Calu3 (cell line): ENCODE measurements at regions not wholly inside any gene's neighbourhood (a gene's known extent, or its start where the extent isn't known, plus 50 kb on each side); places are given as distances from the start of the nearest gene placed in this dataset.

Experiments
- BruUV-seq: library from RNA; stranded (reverse); fragments of 400-500 nt; replicated peaks from 2 replicates; lab custom pipeline; 2021; lab: Mats Ljungman, UMichigan
- CTCF ChIA-PET: fragments of 300-600 bp; sonication (Branson Sonifier 250); formaldehyde crosslinking; loops from one replicate; lab custom pipeline; 2022; ENCODE audit warnings: antibody characterized with exemption; lab: Charles Lee
- DNase-seq: peaks from one replicate; pipeline ENCODE4 v3.0.0; 2022
- H3K27ac Mint-ChIP-seq: one replicate; pipeline ENCODE4 v1.8.0; 2022; ENCODE audit warnings: mixed read lengths; ENCODE audit not compliant: unreplicated experiment
- H3K27me3 Mint-ChIP-seq: one replicate; pipeline ENCODE4 v1.8.0; 2022; ENCODE audit warnings: mixed read lengths; ENCODE audit not compliant: unreplicated experiment
- H3K36me3 Mint-ChIP-seq: one replicate; pipeline ENCODE4 v1.8.0; 2022; ENCODE audit warnings: mild to moderate bottlenecking, moderate library complexity, mixed read lengths; ENCODE audit not compliant: insufficient read depth, unreplicated experiment
- H3K4me1 Mint-ChIP-seq: one replicate; pipeline ENCODE4 v1.8.0; 2022; ENCODE audit warnings: mild to moderate bottlenecking, low read depth, mixed read lengths; ENCODE audit not compliant: unreplicated experiment
- H3K4me3 Mint-ChIP-seq: one replicate; pipeline ENCODE4 v1.8.0; 2022; ENCODE audit warnings: mild to moderate bottlenecking, low read depth, moderate library complexity, mixed read lengths; ENCODE audit not compliant: unreplicated experiment
- H3K9me3 Mint-ChIP-seq: one replicate; pipeline ENCODE4 v1.8.0; 2022; ENCODE audit warnings: low read depth, mixed read lengths; ENCODE audit not compliant: unreplicated experiment
- CTCF ChIP-seq: fragments of 200-600 bp; IDR thresholded peaks from one replicate; pipeline ENCODE4 v1.8.0; 2022; ENCODE audit warnings: antibody characterized with exemption; ENCODE audit not compliant: unreplicated experiment
- intact Hi-C: fragments of 100-400 bp; cut with micrococcal nuclease; formaldehyde crosslinking; loops from one replicate; pipeline ENCODE4 v1.10.0; 2022; ENCODE audit not compliant: unreplicated experiment

- CTCF ChIA-PET, result no interaction called here
These were observed 1192.8 kb upstream of the CADM2 start for GRCh38 chr3:83765956-83766355.

GRCh38 chr3:83769791-83770663 is 1188.8 kb upstream of the CADM2 start:
- CTCF ChIA-PET, result no interaction called here
- intact Hi-C loops, result no loop called here
- no peak overlapping the region for H3K4me3 Mint-ChIP-seq
- no peaks in the 10 kb centered on the region for H3K36me3 Mint-ChIP-seq
- H3K9me3 Mint-ChIP-seq, result no peaks in the 10 kb centered on the region
- H3K27me3 Mint-ChIP-seq, result no peaks in the 10 kb centered on the region
- BruUV-seq, result no TSS peak
- no peak for TF ChIP-seq CTCF
- H3K27ac Mint-ChIP-seq, result no peak overlapping the region
- no peak for DNase-seq
- no peaks in the 10 kb centered on the region for H3K4me1 Mint-ChIP-seq

More at GRCh38 chr3:83765956-83766355, 1192.8 kb upstream of the CADM2 start:
- Mint-ChIP-seq H3K27me3 (no peaks in the 10 kb centered on the region), H3K9me3 (no peaks in the 10 kb centered on the region), H3K4me1 (no peaks in the 10 kb centered on the region), H3K27ac (no peak overlapping the region), H3K36me3 (no peaks in the 10 kb centered on the region), H3K4me3 (no peak overlapping the region)
- no TSS peak for BruUV-seq
- no peak for TF ChIP-seq CTCF
- DNase-seq, result no peak
- intact Hi-C loops, result no loop called here

- CTCF ChIA-PET, result no interaction called here
- no peaks in the 10 kb centered on the region for H3K4me1 Mint-ChIP-seq
- no peaks in the 10 kb centered on the region for H3K9me3 Mint-ChIP-seq
- H3K36me3 Mint-ChIP-seq, result no peaks in the 10 kb centered on the region
- no TSS peak for BruUV-seq
- H3K27me3 Mint-ChIP-seq, result no peaks in the 10 kb centered on the region
- DNase-seq, result no peak
- H3K4me3 Mint-ChIP-seq, result no peak overlapping the region
- TF ChIP-seq CTCF, result no peak
- intact Hi-C loops, result no loop called here
- H3K27ac Mint-ChIP-seq, result no peak overlapping the region
These were observed 1188.0 kb upstream of the CADM2 start for GRCh38 chr3:83770664-83771402.

- no TSS peak for BruUV-seq
These were observed 1156.0 kb upstream of the CADM2 start for GRCh38 chr3:83802801-83803200.

More at GRCh38 chr3:83802801-83803200, 1156.0 kb upstream of the CADM2 start:
- DNase-seq, result no peak
- TF ChIP-seq CTCF, result no peak
- Mint-ChIP-seq H3K36me3 (no peaks in the 10 kb centered on the region), H3K27ac (no peak overlapping the region), H3K4me1 (no peaks in the 10 kb centered on the region), H3K27me3 (no peaks in the 10 kb centered on the region), H3K9me3 (no peaks in the 10 kb centered on the region), H3K4me3 (no peak overlapping the region)
- CTCF ChIA-PET, result no interaction called here
- intact Hi-C loops, result no loop called here
